Stimulated activated CD8-positive, alpha-beta memory T cell treated with anti-CD3 and anti-CD28 coated beads, Interleukin-4, amount 100 ng/mL, for 24 hours (primary cell): ENCODE measurements at regions not wholly inside any gene's neighbourhood (a gene's known extent, or its start where the extent isn't known, plus 50 kb on each side); places are given as distances from the start of the nearest gene placed in this dataset.

ENCODE experiments used
- DNase-seq: peaks from one replicate; pipeline ENCODE4 v3.0.0-alpha.2; 2020; ENCODE audit warnings: low read depth

DNA sequence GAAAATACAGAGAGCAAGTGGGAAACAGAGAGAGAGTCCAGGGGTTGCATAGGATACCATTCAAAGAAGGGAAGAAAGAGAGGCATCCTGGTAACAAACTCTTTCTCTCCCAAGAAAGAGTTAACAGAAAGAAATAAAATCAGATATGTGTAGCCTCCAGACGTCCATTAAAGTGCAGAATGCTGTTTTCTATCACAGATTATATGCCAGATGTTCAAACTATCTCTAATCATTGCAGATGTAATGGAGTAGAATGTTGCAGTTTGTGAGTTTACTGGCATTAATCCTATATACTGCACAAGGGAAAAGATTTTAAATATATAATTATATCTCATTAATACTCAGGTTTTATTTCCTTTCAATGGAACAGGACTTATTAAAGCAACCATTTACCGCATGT is 369.4 kb downstream of the ZNF536 start:
- no peak for DNase-seq

DNA sequence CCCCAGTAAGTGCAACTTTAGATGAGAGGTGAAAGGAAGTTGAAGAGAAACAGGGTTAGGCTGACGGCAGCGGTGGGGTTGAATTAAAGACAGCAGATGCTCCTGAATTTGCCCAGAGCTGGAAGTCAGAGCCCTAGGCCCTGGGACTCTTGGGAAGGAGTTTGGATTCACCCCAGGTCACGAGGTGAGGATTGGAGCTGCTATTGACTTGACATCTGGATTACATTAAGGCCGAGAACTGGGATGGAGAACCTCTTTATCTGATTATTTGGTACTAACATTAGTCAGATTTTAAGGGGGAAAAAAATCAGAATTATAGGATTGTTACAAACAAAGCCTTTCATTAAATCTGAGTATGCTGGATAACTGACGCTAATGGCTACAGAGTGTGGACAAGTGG is 367.2 kb downstream of the ZNF536 start:
- DNase-seq, result no peak

DNA sequence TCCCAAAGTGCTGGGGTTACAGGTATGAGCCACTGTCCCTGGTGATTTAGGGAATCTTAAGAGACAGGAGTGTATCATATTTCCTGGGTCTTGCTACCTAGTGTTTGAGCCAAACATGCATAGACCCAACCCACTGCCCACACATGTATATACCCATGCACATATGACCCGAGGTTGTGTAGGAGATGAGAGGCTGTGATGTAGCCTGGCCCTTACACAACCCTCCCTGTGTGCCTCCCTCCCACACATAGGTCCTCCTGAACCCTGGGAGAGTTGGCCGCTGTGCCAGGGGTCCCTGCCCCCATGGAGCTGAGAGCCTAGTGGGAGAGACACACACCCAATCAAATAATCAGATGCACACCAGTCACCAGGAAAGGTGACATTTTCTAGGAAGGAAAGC is 365.9 kb downstream of the ZNF536 start:
- DNase-seq, result no peak

DNA sequence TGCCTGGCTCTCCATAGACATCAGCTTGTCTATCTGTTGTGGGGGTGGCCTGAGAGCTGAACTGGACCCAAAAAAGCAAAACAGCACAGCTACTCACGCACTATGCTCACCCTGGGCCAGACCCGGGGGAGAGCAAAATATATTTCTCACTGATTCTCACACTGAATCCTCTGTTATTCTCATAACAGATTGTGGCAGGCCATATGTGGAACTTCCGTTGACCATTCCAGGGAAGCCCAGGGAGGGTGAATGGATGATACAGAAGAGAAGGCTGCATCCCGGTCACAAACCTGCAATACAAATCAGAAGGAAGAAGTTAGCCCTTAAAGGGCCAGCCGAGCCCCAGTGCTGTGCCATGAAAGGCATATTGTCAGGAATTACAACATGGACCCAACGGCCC is 362.5 kb downstream of the ZNF536 start:
- DNase-seq, result no peak

DNA sequence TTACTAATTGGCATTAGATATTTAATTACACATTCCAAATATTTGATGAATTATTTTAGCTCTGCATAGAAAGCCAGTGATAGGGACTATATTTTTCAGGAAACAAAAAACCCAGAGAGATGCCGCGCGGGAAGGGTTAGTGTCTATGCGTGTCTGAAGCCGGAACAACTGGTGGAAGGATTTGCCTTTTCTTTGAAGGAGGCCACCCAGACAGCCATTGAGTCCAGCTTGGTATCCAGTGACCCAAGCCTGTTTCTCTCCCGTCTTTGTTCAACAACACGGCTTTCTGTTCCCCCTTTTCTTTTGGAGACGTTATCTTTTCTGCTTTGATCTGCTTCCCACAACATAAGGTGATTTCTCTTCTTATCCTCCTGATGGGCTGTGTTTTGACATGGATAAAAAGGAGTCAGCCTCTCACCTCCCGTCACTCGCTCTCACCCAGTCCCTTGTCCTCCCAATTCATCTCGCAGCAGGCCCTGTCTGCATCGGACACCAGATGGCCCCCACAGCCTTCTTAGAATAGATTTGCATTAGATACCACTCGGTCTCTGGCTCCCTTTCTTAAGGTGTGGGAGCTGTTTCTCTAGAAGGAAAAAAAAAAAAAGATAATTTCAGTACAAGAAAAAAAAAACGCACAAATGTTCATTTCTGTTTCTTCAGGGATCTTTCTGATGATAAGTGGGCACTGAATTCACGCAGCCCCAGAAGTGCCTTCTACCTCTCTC is 361.8 kb downstream of the ZNF536 start:
- no peak for DNase-seq

DNA sequence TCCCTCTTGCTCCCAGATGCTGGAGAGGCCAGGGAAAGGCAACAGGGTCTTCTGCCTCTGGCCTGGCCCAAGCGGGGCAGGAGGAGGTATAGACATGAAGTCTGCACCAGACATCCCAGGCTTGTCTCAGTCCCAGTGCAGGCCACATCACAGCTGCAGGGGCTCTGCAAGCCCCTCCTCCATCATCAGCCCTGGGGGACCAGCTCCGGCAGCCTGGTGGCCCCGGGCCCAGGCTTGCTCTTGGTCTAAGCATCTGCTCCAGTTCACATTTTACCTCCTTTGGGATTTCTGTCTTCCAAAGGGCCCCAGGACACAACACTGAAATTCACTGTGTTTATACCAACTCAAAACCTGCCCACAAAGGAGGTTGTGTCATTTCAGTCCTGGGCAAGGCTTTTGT is 359.4 kb downstream of the ZNF536 start:
- no peak for DNase-seq

DNA sequence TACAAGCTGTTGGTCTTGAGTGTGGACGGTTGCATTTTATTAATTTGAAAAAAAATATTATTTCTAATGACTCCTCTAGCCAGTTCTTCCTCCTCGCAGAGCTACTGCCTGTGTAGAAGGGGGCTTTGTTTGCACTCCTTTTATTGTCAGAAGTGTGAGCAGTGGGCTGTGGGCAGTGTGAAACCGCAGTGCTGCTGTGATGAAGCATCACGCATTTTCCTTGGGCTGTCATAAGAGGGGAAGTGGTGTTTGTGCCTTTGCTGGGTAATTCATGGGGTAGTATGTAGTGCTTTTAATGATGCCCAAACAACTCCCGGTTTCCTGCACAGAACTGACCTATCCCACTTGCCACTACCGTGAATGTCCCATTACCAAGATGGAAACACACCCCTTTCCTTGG is 357.3 kb downstream of the ZNF536 start:
- no peak for DNase-seq

DNA sequence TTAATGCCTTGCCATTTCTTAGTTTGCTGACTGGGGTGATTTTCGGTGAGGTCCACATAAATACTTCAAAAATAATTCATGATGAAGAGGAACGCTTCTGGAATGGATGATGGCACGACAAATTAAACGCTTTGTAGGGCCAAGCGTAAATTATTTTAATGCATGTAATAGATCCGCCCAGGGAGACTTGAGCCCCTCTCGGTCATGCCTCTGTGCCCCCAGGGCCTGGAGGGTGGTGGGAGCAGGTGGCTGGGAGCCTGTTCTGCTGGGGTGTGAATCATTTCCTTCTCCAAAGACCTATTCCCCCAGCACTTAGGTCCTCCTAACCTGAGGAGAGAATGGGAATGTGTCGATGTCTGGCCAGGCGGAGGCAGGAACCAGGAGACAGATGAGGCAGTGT is 350.6 kb downstream of the ZNF536 start:
- DNase-seq, result no peak

DNA sequence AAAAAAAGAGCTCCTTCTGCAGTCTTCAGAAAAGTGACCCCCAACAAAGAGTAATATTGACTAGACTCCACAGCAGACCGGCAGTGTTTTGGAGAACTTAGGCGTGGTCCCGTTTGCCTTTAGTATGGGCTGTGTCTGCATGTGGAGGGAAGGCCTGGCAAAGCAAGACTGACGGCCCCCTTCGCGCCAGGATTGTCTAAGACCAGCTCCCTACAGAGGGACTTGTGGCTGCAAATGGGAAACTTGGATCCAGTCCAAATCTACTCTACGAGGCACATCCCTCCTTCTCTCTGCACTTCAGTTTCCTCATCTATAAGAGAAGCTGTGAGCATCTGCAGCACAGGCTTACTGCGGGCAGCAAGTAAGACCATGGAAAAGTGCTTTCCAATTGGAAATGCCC is 350.0 kb downstream of the ZNF536 start:
- no peak for DNase-seq

DNA sequence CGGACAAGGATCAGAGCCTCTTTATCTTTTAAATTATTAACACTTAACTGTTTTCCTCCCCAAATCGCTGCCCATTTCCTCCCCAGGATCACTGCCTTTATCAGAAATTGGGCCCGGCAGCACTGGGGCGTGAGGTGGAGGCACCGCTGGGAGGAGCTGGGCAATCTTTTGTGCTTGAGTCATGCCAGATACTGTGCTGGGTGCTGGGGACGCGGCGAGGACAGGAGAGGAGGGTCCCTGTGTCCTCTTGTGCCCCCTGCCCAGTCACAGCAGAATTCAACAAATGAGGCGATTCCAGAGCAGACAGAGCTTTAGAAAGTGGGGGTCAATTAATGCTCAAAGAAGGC is 347.8 kb downstream of the ZNF536 start:
- DNase-seq, result no peak

DNA sequence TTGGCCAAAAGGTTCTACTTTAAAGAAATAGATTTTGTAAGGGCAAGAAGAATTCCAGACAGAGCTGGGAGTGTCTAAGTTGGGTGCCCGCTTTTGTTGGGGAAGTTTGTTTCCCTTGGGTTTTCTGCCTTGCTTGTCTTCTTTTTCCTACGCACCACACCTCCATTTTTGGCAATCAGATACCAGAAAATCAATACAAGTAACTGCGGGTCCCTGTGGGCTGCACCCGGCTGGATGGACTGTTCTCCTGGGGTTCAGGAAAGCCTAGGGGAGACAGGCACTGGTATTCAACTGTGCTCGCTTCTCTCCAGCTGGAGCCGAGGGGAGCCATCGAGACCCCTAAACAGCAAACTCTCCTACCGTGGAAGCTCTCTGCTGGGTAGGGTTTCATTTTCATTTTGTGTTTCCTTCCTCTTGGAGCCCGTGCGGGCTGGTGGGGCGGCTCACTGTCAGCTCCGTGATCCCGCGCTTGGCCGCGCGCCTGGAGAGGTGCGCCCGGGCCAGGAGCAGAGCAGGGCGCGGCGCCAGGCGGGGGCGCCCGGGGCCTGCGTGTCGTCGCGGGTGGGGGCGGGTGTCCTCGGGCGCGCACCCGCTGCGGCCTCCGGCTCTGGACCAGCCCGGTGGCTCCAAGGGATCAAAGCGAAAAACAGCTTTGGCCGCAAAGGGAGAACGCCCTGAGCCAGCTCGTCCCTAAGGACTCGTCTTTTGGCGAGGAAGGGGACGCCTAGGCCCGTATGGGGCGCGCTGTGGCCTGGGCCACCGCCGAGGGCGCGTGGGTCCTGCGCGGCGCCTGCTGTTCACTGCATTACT is 347.2 kb downstream of the ZNF536 start:
- no peak for DNase-seq

DNA sequence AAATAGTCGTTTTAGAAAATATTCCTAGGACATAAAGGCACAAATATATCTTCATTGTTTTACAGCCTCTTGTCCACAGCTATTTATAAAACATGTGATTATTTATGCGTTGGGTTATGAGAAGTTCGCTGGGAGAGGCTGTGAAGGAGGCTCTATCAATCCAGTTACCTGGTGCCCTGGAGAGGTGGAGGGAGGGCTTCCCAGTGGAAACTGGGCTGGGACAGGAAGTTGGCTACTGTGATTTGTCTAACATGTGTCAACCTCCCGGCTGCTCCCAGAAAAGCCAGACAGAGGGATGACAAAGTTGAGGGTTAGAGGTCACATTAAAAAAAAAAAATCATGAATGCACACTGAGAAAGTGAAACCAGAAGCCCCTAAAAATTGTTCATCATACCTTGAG is 346.5 kb downstream of the ZNF536 start:
- DNase-seq, result no peak

DNA sequence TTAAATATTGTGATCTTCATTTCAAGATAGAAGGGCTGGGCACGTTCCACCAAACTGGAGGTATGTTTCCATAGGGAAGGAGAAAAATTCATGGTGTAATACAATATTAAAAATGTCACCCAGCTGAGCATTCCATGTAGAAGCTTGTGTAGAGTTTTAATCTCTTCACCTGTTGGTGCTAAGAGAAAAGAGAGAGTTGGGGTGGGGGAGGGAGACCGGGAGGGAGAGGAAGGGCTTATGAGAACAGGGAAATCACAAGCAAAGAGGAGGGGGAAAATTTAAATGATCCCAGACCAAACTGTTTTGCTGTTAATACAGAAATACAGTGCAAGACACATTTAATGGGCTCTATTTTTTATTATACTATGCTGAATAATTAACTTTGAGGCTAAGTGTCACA is 345.8 kb downstream of the ZNF536 start:
- DNase-seq, result no peak

DNA sequence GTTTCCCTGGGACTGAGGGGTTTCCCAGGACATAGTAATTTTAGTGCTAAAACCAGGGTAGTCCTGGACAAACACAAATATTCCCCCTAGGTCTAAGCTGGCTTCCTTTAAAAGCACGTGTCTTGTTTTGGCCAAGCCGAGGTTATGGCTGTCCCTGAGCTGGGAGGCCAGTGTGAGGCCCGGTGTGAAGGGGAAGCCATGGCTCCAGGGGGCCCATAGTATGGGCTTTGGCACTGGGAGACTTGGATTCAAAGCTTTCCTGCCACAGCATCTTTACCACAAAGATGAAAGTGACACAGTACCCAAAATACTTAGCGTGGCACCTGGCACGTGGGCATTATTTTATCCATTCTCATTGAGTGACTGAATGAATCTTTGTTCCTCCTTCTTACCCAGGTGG is 345.2 kb downstream of the ZNF536 start:
- no peak for DNase-seq

DNA sequence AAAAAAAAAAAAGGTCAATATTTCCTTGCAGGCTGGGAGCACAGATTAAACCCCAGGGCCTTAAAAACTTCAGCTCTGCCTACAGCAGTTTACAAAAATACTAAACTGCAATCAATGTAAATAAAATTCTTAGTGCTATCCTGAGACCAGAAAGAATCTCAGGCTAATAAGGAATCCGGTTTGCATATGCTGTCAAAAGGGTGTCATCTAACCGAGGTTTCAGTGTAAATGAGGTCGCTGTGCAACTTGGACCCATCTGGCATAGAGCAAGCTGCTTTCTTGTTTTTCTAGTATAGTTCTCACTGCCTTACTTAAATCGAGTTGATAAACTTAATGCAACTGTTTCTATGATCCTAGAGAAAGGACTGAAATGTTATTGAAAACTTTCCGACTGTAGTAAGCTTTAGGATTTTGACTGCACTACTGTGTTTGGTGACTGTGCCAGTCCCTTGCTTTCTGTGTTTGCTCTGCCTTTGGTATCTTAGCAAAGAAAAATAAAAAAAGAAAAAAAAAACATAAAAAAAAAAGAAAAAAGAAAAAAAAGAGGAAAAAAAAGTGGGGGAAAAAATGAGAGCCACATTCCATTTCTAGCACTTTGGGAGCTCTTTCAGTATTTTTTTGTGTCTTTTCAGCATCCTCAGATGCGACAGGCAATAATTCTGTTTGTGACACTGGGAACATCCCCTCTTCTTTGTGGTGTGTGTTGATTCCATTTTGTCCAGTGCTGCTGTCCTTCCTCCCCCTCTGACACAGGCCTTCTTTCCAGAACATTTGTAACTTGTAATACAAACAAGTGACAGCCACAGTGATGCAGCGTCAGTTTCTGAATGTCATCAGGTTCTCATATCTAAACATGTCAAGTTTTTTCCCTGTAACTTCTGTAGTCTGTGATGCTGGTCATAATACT is 340.5 kb downstream of the ZNF536 start:
- DNase-seq, result no peak

DNA sequence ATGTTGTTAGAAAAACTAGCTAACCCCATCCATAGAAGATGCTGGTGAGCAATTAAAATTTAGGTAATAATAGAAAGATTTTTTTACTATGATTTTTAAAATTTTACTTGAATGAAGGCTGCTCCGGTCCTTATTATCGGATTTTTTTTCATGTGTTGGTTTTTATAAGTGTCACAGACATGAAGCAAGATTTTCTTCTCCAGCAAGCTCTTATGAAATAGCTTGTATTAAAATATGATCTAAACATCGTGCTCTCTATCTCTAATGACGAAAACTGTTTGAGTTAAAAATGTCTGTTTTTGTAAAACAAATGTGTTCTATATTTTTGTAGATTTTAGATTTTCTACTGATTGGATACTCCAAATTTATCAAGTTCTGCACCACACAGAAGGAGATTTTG is 339.6 kb downstream of the ZNF536 start:
- DNase-seq, result no peak

DNA sequence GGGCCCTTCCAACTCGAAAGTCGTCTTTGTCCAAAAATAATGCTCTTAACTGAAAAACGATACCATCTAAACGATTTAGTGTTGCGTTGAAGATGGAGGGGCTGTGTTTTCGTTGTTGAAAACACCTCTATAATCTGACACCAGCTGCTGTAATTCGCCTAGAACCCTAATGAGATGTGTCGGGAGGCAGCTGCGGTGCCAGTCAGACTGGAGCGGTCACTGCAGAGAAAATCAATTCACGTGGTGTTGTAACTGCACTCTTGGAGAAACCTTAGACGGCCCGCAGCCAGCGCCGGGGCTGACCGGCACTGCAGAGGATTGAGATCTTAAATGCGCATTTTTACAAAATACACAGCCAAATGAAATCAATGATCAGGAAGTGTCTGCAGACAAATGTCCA is 339.1 kb downstream of the ZNF536 start:
- no peak for DNase-seq

DNA sequence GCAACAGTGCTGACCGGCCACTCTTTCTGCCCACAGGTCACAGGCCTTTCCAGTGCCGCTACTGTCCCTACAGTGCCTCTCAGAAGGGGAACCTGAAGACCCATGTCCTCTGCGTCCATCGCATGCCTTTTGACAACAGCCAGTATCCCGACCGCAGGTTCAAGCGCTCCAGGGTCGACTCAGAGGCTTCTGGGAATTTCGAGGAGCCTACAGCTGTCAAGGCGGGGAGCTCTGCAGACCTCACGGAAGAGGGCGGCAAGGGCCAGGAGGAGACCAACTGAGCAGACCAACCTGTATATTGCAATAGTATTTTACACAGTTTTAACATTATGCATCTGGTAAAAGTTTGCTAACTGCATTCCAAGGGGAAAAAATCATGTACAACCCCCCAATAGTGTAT is 338.5 kb downstream of the ZNF536 start:
- no peak for DNase-seq

DNA sequence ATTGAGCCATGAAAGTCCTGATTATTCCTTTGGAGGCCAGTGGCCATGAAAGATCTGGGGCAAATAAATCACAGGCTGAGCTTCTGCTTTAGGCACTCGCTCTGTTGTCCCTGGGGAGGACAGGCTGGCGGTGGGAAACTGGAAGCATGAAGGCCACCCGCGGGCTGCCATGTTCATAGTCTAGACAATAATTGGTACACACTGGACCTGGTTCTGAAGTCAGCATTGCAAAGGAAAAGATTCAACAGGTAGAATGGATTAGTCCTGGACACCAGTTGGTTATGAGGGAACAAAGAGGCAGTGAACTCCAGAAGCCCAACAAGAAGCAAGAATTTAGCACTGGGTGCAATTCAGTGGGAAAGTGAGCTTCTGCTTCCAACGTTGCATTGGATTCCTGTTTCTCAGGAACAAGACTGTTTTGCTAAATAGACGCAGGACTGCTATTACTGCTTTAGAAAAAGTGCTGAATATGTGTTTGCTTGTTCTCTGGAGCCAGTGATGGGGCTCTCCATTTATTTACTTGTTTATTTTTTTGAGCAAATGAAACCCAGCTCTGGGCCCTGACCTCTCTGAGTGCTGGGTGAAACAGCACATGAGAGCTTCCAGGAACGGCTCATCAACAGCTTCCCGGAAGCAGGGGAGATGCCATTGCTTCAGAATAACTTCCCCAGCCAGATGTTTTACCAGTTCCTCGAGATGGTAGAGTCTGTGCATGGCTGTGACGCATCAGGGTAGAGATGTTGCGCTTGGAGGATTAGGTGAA is 336.4 kb downstream of the ZNF536 start:
- DNase-seq, result no peak

DNA sequence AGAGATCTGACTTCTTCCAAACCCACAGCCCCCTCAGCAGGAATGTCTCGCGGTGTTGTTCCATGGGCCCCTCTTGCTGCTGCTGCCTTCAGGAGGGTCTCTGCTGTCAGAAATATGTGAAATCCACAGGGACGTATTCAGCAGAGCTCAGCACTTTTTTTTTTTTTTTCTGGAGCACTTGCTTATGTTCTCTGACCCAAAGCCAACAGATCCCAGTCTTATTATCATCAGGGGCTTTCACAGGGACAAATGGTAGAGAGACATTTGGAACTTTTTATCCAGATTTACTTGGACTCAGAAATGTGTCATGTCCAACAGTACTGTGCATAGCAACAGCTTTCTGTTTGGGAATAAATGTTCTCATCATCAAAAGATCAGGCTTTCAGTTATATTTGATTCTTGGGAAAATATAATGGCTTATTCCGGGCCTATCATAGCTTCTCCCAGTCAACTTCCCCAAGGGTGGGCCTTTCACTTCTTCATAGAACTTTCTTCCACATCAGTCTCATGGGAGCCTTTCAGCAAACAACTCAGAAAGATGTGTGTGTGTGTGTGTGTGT is 332.7 kb downstream of the ZNF536 start:
- no peak for DNase-seq

DNA sequence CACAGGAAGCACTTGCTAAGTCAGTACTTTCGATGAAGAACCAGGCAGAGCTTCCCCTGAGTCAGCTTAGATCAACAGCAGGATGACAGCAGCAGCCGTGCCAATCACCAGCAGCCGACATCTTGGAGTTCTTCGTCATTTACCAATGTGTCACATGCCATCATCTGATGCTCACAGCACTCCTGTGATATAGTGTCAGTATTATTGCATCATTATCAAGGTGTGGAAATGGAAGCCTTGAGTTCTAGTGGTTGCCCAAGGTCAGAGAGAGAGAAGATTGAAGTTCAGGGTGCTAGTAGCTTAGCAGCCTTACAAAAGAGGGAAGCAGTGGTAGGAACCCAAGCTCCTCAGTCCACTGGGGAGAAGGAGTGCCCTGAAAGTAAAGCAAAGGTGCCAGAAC is 331.5 kb downstream of the ZNF536 start:
- no peak for DNase-seq

DNA sequence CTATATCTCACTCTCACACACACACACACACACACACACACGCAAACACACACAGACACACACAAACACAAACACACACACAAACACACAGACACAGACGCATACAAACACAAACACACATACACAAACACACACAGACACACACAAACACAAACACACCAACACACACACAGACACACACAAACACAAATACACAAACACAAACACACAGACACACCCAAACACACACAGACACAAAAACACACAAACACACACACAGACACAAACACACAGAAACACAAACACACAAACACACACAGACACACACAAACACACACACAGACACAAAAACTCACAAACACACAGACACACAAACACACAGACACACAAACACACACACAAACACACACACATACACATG is 329.0 kb downstream of the ZNF536 start:
- DNase-seq, result no peak
